ENCODE measurements at regions not wholly inside any gene's neighbourhood (a gene's known extent, or its start where the extent isn't known, plus 50 kb on each side); places are given as distances from the start of the nearest gene placed in this dataset.

GRCh38 chr6:109236115-109237076 lies 141.1 kb downstream of the CEP57L1 start:
- Histone ChIP-seq H3K4me1 (peaks cover 4 to 7% of the 10 kb centered on the region in 2 donors), H3K4me3 (no peak overlapping the region), H3K27me3 (no peaks in the 10 kb centered on the region), H3K36me3 (no peaks in the 10 kb centered on the region), H3K9me3 (no peaks in the 10 kb centered on the region), H3K27ac (no peak overlapping the region)
- no peak for DNase-seq (ENCODE audit: low spot score in 2 of 2)
- no peak for TF ChIP-seq CTCF (IDR thresholded peaks at IDR 0.05)
- intact Hi-C loops (cut with DNase I) = loop anchor here (5.0 kb wide), 1 partner anchor 66 kb away; no protein-coding TSS in a partner anchor

- Histone ChIP-seq H3K36me3 (no peaks in the 10 kb centered on the region), H3K4me1 (peaks cover 4 to 7% of the 10 kb centered on the region in 2 donors), H3K4me3 (no peak overlapping the region), H3K27me3 (no peaks in the 10 kb centered on the region), H3K27ac (no peak overlapping the region), H3K9me3 (no peaks in the 10 kb centered on the region)
- intact Hi-C loops (cut with DNase I) = loop anchor here (5.0 kb wide), 1 partner anchor 67 kb away; no protein-coding TSS in a partner anchor
- no peak for DNase-seq (ENCODE audit: low spot score in 2 of 2)
- no peak for TF ChIP-seq CTCF (IDR thresholded peaks at IDR 0.05)
Measured at GRCh38 chr6:109235481-109236038, 140.3 kb downstream of the CEP57L1 start.

DNA sequence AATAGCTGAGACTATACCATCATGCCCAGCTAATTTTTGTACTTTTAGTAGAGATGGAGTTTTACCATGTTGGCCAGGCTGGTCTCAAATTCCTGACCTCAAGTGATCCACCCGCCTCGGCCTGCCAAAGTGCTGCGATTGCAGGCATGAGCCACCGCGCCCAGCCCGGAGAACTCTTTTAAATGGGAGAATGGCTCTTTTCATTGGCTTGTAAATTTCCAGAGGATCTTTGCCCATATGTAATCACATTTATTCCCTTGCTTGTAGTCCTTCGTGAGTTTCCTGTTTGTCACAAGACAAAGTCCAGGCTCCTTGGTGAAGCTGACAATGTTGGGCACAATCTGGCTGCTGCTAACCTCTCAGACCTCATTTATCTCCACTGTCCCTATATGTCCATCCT lies 135.1 kb downstream of the CEP57L1 start:
- Histone ChIP-seq H3K4me3 (no peak overlapping the region), H3K4me1 (no peaks in the 10 kb centered on the region), H3K36me3 (no peaks in the 10 kb centered on the region), H3K27ac (no peak overlapping the region), H3K9me3 (no peaks in the 10 kb centered on the region), H3K27me3 (no peaks in the 10 kb centered on the region)
- no peak for TF ChIP-seq CTCF (IDR thresholded peaks at IDR 0.05)
- no peak for DNase-seq (ENCODE audit: low spot score in 2 of 2)
- intact Hi-C loops (cut with DNase I) = no loop called here

DNA sequence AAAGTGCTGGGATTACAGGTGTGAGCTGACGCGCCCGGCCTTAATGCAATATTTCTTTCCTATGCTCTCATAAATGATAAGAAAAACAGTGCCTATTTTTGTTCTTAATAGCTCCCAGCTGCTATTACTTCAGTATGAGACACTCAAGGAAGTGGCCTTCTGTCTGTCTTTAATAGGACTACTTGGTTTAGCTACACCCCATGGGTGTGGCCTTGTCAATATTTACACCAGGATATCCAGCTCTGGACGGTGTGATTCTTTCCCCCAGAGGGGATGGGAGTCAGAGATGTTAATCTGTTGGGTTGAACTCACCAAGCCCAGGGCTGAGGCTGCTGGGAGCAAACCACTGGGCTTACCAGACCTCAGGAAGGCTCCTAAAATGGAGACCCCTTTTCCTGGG lies 134.2 kb downstream of the CEP57L1 start:
- no peaks in the 10 kb centered on the region for H3K4me1 ChIP-seq
- H3K36me3 ChIP-seq = no peaks in the 10 kb centered on the region
- no peak overlapping the region for H3K4me3 ChIP-seq
- TF ChIP-seq CTCF (IDR thresholded peaks at IDR 0.05) = no peak
- intact Hi-C loops (cut with DNase I) = no loop called here
- H3K27me3 ChIP-seq = no peaks in the 10 kb centered on the region
- H3K27ac ChIP-seq = no peak overlapping the region
- no peak for DNase-seq (ENCODE audit: low spot score in 2 of 2)
- no peaks in the 10 kb centered on the region for H3K9me3 ChIP-seq

DNA sequence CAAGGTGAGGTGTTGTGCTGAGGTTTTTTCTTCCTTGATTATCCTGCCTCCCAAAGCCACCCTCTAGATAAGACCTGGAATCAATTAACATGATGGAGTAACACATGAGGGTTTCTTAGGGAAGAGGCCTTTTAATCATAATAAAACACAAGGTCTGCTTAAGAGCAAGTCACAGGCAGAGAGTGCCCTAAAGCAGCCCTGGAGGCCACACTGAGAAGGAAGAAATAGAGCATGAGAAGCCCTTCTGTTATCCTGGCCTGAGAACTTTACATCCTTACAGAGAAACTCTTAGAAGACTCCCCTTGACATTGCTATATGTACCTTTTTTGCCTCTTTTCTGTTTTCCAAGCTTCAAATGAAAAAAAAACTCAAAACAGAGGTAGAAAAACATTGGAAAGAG lies 132.3 kb downstream of the CEP57L1 start:
- intact Hi-C loops (cut with DNase I) = no loop called here
- H3K9me3 ChIP-seq = no peaks in the 10 kb centered on the region
- no peak overlapping the region for H3K4me3 ChIP-seq
- DNase-seq (ENCODE audit: low spot score in 2 of 2) = no peak
- no peak overlapping the region for H3K27ac ChIP-seq
- H3K27me3 ChIP-seq = no peaks in the 10 kb centered on the region
- no peak for TF ChIP-seq CTCF (IDR thresholded peaks at IDR 0.05)
- H3K4me1 ChIP-seq = no peaks in the 10 kb centered on the region
- no peaks in the 10 kb centered on the region for H3K36me3 ChIP-seq

Measured in ascending aorta (tissue), 2 donors.